HepG2 (cell line): ENCODE measurements at regions not wholly inside any gene's neighbourhood (a gene's known extent, or its start where the extent isn't known, plus 50 kb on each side); places are given as distances from the start of the nearest gene placed in this dataset.

Experiments
- ARID3A ChIP-seq: IDR thresholded peaks from 2 replicates; pipeline ENCODE4 v1.6.1; 2012; ENCODE audit warnings: low read depth, low read length, improper control_type of control experiment
- CREB3 ChIP-seq: sonication (generic); formaldehyde crosslinking; IDR thresholded peaks from 2 replicates; pipeline ENCODE4 v1.5.0; 2020; ENCODE audit warnings: missing genetic modification reagents
- KAT7 ChIP-seq: IDR thresholded peaks from 2 replicates; pipeline ENCODE4 v1.6.1; 2018; ENCODE audit warnings: borderline replicate concordance, missing compliant biosample characterization
- MATR3 ChIP-seq: sonication (generic); formaldehyde crosslinking; IDR thresholded peaks from 2 replicates; pipeline ENCODE4 v1.4.0; 2020; ENCODE audit warnings: missing genetic modification reagents
- NR0B2 ChIP-seq: sonication (generic); formaldehyde crosslinking; IDR thresholded peaks from 2 replicates; pipeline ENCODE4 v1.4.0; 2020; ENCODE audit warnings: mild to moderate bottlenecking, missing genetic modification reagents
- NR3C1 ChIP-seq: sonication (generic); formaldehyde crosslinking; IDR thresholded peaks from 2 replicates; pipeline ENCODE4 v1.4.0; 2020; ENCODE audit warnings: missing genetic modification reagents
- RFXAP ChIP-seq: sonication (generic); formaldehyde crosslinking; IDR thresholded peaks from 2 replicates; pipeline ENCODE4 v1.4.0; 2020; ENCODE audit warnings: missing genetic modification reagents, borderline replicate concordance
- ZBTB14 ChIP-seq: sonication (generic); formaldehyde crosslinking; IDR thresholded peaks from 2 replicates; pipeline ENCODE4 v1.4.0; 2020; ENCODE audit warnings: missing genetic modification reagents
- ZFP1 ChIP-seq: IDR thresholded peaks from 2 replicates; pipeline ENCODE4 v1.6.1; 2016
- ZFYVE20 ChIP-seq: sonication (generic); formaldehyde crosslinking; IDR thresholded peaks from 2 replicates; pipeline ENCODE4 v1.8.0; 2023; ENCODE audit warnings: low read depth, mild to moderate bottlenecking, moderate library complexity, missing genetic modification reagents, borderline replicate concordance
- ZNF138 ChIP-seq: sonication (generic); formaldehyde crosslinking; IDR thresholded peaks from 2 replicates; pipeline ENCODE4 v1.5.0; 2020; ENCODE audit warnings: mild to moderate bottlenecking, low read depth, missing genetic modification reagents
- ZNF256 ChIP-seq: sonication (generic); formaldehyde crosslinking; conservative IDR thresholded peaks from 2 replicates; pipeline ENCODE4 v1.4.0; 2020; ENCODE audit warnings: missing genetic modification reagents
- ZNF446 ChIP-seq: sonication (generic); formaldehyde crosslinking; IDR thresholded peaks from 2 replicates; pipeline ENCODE4 v1.5.0; 2020; ENCODE audit warnings: mild to moderate bottlenecking, missing genetic modification reagents
- ZNF703 ChIP-seq: sonication (generic); formaldehyde crosslinking; IDR thresholded peaks from 2 replicates; pipeline ENCODE4 v1.5.1; 2020; ENCODE audit warnings: missing genetic modification reagents, mild to moderate bottlenecking, moderate library complexity, borderline replicate concordance
- ZNF879 ChIP-seq: sonication (generic); formaldehyde crosslinking; IDR thresholded peaks from 2 replicates; pipeline ENCODE4 v1.8.1; 2023; ENCODE audit warnings: missing genetic modification reagents
- TF ChIP-seq, protein P1 (sequence below): sonication (generic); formaldehyde crosslinking; IDR thresholded peaks from 2 replicates; pipeline ENCODE4 v1.4.0; 2020; ENCODE audit warnings: mild to moderate bottlenecking, missing genetic modification reagents
- TF ChIP-seq, protein P2 (sequence below): sonication (generic); formaldehyde crosslinking; IDR thresholded peaks from 2 replicates; pipeline ENCODE4 v1.5.0; 2020; ENCODE audit warnings: missing genetic modification reagents
- TF ChIP-seq, protein P3 (sequence below): sonication (generic); formaldehyde crosslinking; IDR thresholded peaks from 2 replicates; pipeline ENCODE4 v1.4.0; 2020; ENCODE audit warnings: missing genetic modification reagents
- TF ChIP-seq, protein P4 (sequence below): sonication (generic); formaldehyde crosslinking; IDR thresholded peaks from 2 replicates; pipeline ENCODE4 v1.8.0; 2023; ENCODE audit warnings: mild to moderate bottlenecking, missing genetic modification reagents
- TF ChIP-seq, protein P5 (sequence below): sonication (generic); formaldehyde crosslinking; conservative IDR thresholded peaks from 2 replicates; pipeline ENCODE4 v1.4.0; 2020; ENCODE audit warnings: missing genetic modification reagents

DNA sequence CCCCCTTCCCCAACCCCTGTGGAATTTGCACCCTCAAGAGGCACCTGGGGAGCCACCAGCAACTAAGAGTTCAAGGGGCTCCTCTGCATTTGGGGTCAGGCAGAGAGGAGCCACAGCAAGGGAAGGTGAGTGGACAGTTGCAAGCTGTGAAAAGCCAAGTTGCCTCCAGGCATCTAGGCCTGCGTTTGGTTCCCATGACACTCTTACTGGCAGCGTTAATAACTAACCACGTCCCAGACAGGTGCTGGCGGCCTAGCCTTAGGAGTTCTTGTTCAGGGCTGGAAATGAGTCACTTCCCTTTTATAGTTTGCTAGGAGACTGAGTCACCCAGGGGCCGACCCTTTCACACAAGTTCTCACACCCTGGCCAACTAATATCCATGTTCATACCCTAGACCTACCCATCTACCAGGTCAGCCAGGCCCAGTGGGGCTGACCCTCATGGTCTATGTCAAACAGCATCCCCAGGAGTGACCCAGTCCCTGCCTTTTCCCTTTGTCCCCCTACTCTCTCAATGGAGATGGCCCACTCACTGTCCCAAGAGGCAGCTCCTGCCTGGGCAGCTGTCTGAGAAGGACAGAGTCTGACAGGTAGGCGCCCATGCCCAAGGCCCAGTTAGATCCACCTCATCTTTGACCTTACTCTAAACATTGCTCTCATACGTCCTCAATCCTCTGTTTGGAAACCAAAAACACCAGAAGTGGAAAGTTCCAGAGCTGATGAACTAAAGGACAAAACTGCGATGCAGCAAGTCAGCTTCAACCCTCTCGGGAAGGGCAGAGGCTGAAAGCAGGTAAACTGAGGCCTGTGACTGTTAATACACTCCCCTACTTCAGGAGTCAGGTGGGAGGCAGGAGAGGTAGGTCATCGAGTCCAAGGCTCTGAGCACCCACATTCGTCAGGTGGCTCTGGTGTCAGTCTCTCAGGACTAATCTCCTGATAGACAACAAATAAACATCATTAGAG is 300.6 kb downstream of the SOX9 start (continued):
- TF ChIP-seq NR0B2 (CRISPR knock-in tag) (no peak), ZNF446 (no peak), NR3C1 (CRISPR knock-in tag) (no peak), ZNF879 (CRISPR knock-in tag) (no peak), KAT7 (CRISPR knock-in tag) (peak; percentile 88), MATR3 (no peak), ZFP1 (CRISPR knock-in tag) (0 out of 2 replicates have a peak, but pooled peaks have one; percentile 47), ARID3A (no peak; the same call in 1 of the 2 replicates), ZNF138 (CRISPR knock-in tag) (no peak), CREB3 (CRISPR knock-in tag) (no peak; the same call in 1 of the 2 replicates), ZNF703 (CRISPR knock-in tag) (peak; percentile 27; the same call in 1 of the 2 replicates), RFXAP (peak; percentile 71), ZNF256 (CRISPR knock-in tag) (no peak; the same call in 1 of the 2 replicates), ZBTB14 (CRISPR knock-in tag) (no peak), ZFYVE20 (CRISPR knock-in tag) (no peak)
- TF ChIP-seq, protein P1, sequence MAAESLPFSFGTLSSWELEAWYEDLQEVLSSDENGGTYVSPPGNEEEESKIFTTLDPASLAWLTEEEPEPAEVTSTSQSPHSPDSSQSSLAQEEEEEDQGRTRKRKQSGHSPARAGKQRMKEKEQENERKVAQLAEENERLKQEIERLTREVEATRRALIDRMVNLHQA (CRISPR knock-in tag): no peak
- TF ChIP-seq, protein P2, sequence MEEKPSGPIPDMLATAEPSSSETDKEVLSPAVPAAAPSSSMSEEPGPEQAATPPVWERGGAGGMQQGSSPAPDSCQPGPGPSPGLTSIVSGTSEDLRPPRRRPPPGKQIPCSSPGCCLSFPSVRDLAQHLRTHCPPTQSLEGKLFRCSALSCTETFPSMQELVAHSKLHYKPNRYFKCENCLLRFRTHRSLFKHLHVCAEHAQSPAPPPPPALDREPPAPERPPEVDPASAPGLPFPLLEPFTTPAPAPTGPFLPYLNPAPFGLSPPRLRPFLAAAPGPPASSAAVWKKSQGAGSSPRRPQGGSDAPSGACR (CRISPR knock-in tag): peak; percentile 28; the same call in 1 of the 2 replicates
- TF ChIP-seq, protein P3, sequence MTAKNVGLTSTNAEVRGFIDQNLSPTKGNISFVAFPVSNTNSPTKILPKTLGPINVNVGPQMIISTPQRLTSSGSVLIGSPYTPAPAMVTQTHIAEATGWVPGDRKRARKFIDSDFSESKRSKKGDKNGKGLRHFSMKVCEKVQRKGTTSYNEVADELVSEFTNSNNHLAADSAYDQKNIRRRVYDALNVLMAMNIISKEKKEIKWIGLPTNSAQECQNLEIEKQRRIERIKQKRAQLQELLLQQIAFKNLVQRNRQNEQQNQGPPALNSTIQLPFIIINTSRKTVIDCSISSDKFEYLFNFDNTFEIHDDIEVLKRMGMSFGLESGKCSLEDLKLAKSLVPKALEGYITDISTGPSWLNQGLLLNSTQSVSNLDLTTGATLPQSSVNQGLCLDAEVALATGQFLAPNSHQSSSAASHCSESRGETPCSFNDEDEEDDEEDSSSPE (CRISPR knock-in tag): peak; percentile 61; the same call in 1 of the 2 replicates
- TF ChIP-seq, protein P4, sequence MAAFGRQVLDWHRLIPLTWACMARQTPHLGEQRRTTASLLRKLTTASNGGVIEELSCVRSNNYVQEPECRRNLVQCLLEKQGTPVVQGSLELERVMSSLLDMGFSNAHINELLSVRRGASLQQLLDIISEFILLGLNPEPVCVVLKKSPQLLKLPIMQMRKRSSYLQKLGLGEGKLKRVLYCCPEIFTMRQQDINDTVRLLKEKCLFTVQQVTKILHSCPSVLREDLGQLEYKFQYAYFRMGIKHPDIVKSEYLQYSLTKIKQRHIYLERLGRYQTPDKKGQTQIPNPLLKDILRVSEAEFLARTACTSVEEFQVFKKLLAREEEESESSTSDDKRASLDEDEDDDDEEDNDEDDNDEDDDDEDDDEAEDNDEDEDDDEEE (CRISPR knock-in tag): no peak
- TF ChIP-seq, protein P5, sequence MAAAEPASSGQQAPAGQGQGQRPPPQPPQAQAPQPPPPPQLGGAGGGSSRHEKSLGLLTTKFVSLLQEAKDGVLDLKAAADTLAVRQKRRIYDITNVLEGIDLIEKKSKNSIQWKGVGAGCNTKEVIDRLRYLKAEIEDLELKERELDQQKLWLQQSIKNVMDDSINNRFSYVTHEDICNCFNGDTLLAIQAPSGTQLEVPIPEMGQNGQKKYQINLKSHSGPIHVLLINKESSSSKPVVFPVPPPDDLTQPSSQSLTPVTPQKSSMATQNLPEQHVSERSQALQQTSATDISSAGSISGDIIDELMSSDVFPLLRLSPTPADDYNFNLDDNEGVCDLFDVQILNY (CRISPR knock-in tag): no peak
